A549 (cell line): ENCODE measurements at regions not wholly inside any gene's neighbourhood (a gene's known extent, or its start where the extent isn't known, plus 50 kb on each side); places are given as distances from the start of the nearest gene placed in this dataset.

Experiments used
- ATAC-seq, 2 experiments: fragments of 200-7000 bp in 1 of 2; fragments of >200 bp in 1 of 2; cut with Nextera tagmentation in 1 of 2; cut with Tn5 transposase in 1 of 2; 3 replicates each; pipeline versions ENCODE4 v1.8.0 to v1.9.1; 2018 to 2020; ENCODE audit warnings: mild to moderate bottlenecking in 1 of 2, moderate library complexity in 1 of 2
- CTCF ChIA-PET: fragments of 300-600 bp; sonication (Branson Sonifier 250); formaldehyde crosslinking; extraction: SDS; loops from one replicate; lab custom pipeline; 2021; ENCODE audit warnings: antibody characterized with exemption, inconsistent platforms; lab: Yijun Ruan, JAX
- POLR2A ChIA-PET: fragments of 350-600 bp; formaldehyde crosslinking; extraction: SDS; loops from one replicate; lab custom pipeline; 2021; ENCODE audit warnings: antibody characterized with exemption, inconsistent platforms; lab: Yijun Ruan, JAX
- DNase-seq, 2 experiments: peaks; one replicate each; pipeline versions ENCODE4 v3.0.0 to v3.0.0-alpha.2; 2011 to 2016; ENCODE audit warnings: low read depth in 1 of 2, low spot score in 1 of 2
- FAIRE-seq: peaks from 2 replicates; lab custom pipeline; 2011; peaks lifted over from hg19 to GRCh38; lab: Jason Lieb, UNC
- H3K27ac ChIP-seq, 2 experiments: fragments of >200 bp; sonication (Bioruptor Twin); formaldehyde crosslinking; 3 replicates each; pipeline ENCODE4 v1.5.1; 2016 to 2017
- H3K4me1 ChIP-seq: fragments of >200 bp; sonication (Bioruptor Twin); formaldehyde crosslinking; 3 replicates; pipeline ENCODE4 v1.6.1; 2016
- H3K4me2 ChIP-seq: fragments of >200 bp; sonication (Bioruptor Twin); formaldehyde crosslinking; 3 replicates; pipeline ENCODE4 v1.6.1; 2016
- H3K4me3 ChIP-seq: fragments of >200 bp; sonication (Bioruptor Twin); formaldehyde crosslinking; 3 replicates; pipeline ENCODE4 v1.5.1; 2016
- H3K9me3 ChIP-seq: fragments of >200 bp; sonication (Bioruptor Twin); formaldehyde crosslinking; 3 replicates; pipeline ENCODE4 v1.6.1; 2016
- CBX2 ChIP-seq: fragments of 200-600 bp; sonication (generic); IDR thresholded peaks from 2 replicates; pipeline ENCODE4 v1.6.1; 2016; ENCODE audit warnings: low read depth, mild to moderate bottlenecking, borderline replicate concordance
- CHD4 ChIP-seq: fragments of 200-600 bp; sonication (generic); IDR thresholded peaks from 2 replicates; pipeline ENCODE4 v1.6.1; 2016; ENCODE audit warnings: antibody characterized with exemption, mild to moderate bottlenecking, borderline replicate concordance
- E2F6 ChIP-seq: IDR thresholded peaks from 2 replicates; pipeline ENCODE4 v1.6.1; 2012; ENCODE audit warnings: low read depth, borderline replicate concordance
- EHF ChIP-seq: fragments of 250-450 bp; sonication (Bioruptor Pico); IDR thresholded peaks from 2 replicates; pipeline ENCODE4 v1.5.0; 2020; ENCODE audit warnings: mild to moderate bottlenecking
- EHMT2 ChIP-seq: fragments of 200-600 bp; sonication (generic); IDR thresholded peaks from 2 replicates; pipeline ENCODE4 v1.6.1; 2016; ENCODE audit warnings: antibody characterized with exemption, low read depth, mild to moderate bottlenecking, moderate library complexity
- ELK1 ChIP-seq: fragments of 150-350 bp; IDR thresholded peaks from 2 replicates; pipeline ENCODE4 v1.6.1; 2014; ENCODE audit warnings: low read depth, mild to moderate bottlenecking, low read length
- FOSB ChIP-seq: fragments of 250-450 bp; sonication (Bioruptor Pico); IDR thresholded peaks from 2 replicates; pipeline ENCODE4 v1.5.0; 2020; ENCODE audit warnings: mild to moderate bottlenecking, moderate library complexity
- FOSL2 ChIP-seq, 2 experiments: fragments of 450-650 bp in 1 of 2; fragments of >200 bp in 1 of 2; sonication (Bioruptor Twin) in 1 of 2; formaldehyde crosslinking; IDR thresholded peaks; 2 replicates each; pipeline versions ENCODE4 v1.5.0 to v1.6.1; 2016 to 2020; ENCODE audit warnings: mild to moderate bottlenecking in 1 of 2, moderate library complexity in 1 of 2
- GATA3 ChIP-seq: IDR thresholded peaks from 2 replicates; pipeline ENCODE4 v1.6.1; 2012; ENCODE audit warnings: borderline replicate concordance
- HES2 ChIP-seq: fragments of >200 bp; sonication (Bioruptor Twin); formaldehyde crosslinking; IDR thresholded peaks from 2 replicates; pipeline ENCODE4 v1.6.1; 2016
- HMGXB4 ChIP-seq: fragments of 250-450 bp; sonication (Bioruptor Pico); IDR thresholded peaks from 2 replicates; pipeline ENCODE4 v1.5.0; 2021; ENCODE audit warnings: mild to moderate bottlenecking, moderate library complexity, borderline replicate concordance
- HOXA7 ChIP-seq: fragments of 250-450 bp; sonication (Bioruptor Pico); IDR thresholded peaks from 2 replicates; pipeline ENCODE4 v1.5.0; 2020; ENCODE audit warnings: mild to moderate bottlenecking, moderate library complexity
- JUN ChIP-seq, 2 experiments: fragments of >200 bp; sonication (Bioruptor Twin); formaldehyde crosslinking; IDR thresholded peaks; 2 replicates in 1 of 2; 3 replicates in 1 of 2; pipeline ENCODE4 v1.6.1; 2016 to 2017
- KDM1A ChIP-seq: fragments of 200-600 bp; sonication (generic); IDR thresholded peaks from 2 replicates; pipeline ENCODE4 v1.6.1; 2016; ENCODE audit warnings: low read depth, mild to moderate bottlenecking
- NPAS2 ChIP-seq: fragments of 250-450 bp; sonication (Bioruptor Pico); IDR thresholded peaks from 2 replicates; pipeline ENCODE4 v1.8.0; 2022; ENCODE audit warnings: mild to moderate bottlenecking, moderate library complexity, borderline replicate concordance
- NR3C1 ChIP-seq: fragments of >200 bp; sonication (Bioruptor Twin); formaldehyde crosslinking; IDR thresholded peaks from 3 replicates; pipeline ENCODE4 v1.6.1; 2017
- PBX3 ChIP-seq: IDR thresholded peaks from 2 replicates; pipeline ENCODE4 v1.6.1; 2012
- POLR2A ChIP-seq: IDR thresholded peaks from 2 replicates; pipeline ENCODE4 v1.6.1; 2012; ENCODE audit warnings: mild to moderate bottlenecking, low read length
- RARB ChIP-seq: fragments of 250-450 bp; sonication (Bioruptor Pico); IDR thresholded peaks from 2 replicates; pipeline ENCODE4 v1.8.0; 2021; ENCODE audit warnings: mild to moderate bottlenecking, moderate library complexity
- RFX5 ChIP-seq: fragments of 450-650 bp; IDR thresholded peaks from 2 replicates; pipeline ENCODE4 v1.7.1; 2014; ENCODE audit warnings: antibody characterized with exemption, mild to moderate bottlenecking, moderate library complexity
- RNF2 ChIP-seq: fragments of 200-600 bp; sonication (generic); IDR thresholded peaks from 2 replicates; pipeline ENCODE4 v1.6.1; 2016; ENCODE audit warnings: low read depth, mild to moderate bottlenecking, antibody characterized with exemption, moderate library complexity, borderline replicate concordance
- SMC3 ChIP-seq: fragments of >200 bp; sonication (Bioruptor Twin); formaldehyde crosslinking; IDR thresholded peaks from 3 replicates; pipeline ENCODE4 v1.6.1; 2018; ENCODE audit warnings: inconsistent platforms
- TP53 ChIP-seq: fragments of 250-450 bp; sonication (Bioruptor Pico); IDR thresholded peaks from 2 replicates; pipeline ENCODE4 v1.5.0; 2021; ENCODE audit warnings: mild to moderate bottlenecking, moderate library complexity
- ZNF302 ChIP-seq: fragments of 250-450 bp; sonication (Bioruptor Pico); IDR thresholded peaks from 2 replicates; pipeline ENCODE4 v1.9.0; 2021; ENCODE audit warnings: inconsistent platforms, mild to moderate bottlenecking, moderate library complexity
- WGBS: methylation state at CpG from one replicate; pipeline ENCODE4 v1.1.6; 2017; ENCODE audit errors: missing lambda C conversion rate; 5-methylcytosine and 5-hydroxymethylcytosine counted together

GRCh38 chr12:118611295-118611694 lies 234.9 kb downstream of the SUDS3 start:
- no peak overlapping the region for H3K4me2 ChIP-seq
- TF ChIP-seq RFX5, result no peak
- no peak for TF ChIP-seq NR3C1
- no peak for TF ChIP-seq KDM1A
- TF ChIP-seq SMC3, result no peak
- TF ChIP-seq EHF (CRISPR knock-in tag), result no peak
- no peak for TF ChIP-seq HMGXB4 (CRISPR knock-in tag)
- no peak for TF ChIP-seq CBX2
- TF ChIP-seq GATA3, result no peak
- TF ChIP-seq POLR2A, result no peak
- no peak for TF ChIP-seq TP53
- no peak for TF ChIP-seq FOSL2 (IDR thresholded peaks at IDR 0.05)
- TF ChIP-seq FOSL2 (CRISPR knock-in tag; IDR thresholded peaks at IDR 0.05), result no peak
- TF ChIP-seq RNF2, result no peak
- TF ChIP-seq EHMT2, result no peak
- no peak for TF ChIP-seq HES2
- TF ChIP-seq FOSB, result no peak
- no peak for TF ChIP-seq NPAS2 (CRISPR knock-in tag)
- TF ChIP-seq JUN (IDR thresholded peaks at IDR 0.05), result no peak
- no peak for TF ChIP-seq E2F6
- TF ChIP-seq PBX3, result no peak
- no peak for TF ChIP-seq ELK1
- H3K4me1 ChIP-seq, result no peaks in the 10 kb centered on the region
- ChIA-PET CTCF (interaction anchor here (1.9 kb wide), 1 partner anchor 11 kb away, joined by 5 read pairs; no protein-coding TSS in a partner anchor), POLR2A (no interaction called here)
- FAIRE-seq (no peak), ATAC-seq (no peak), DNase-seq (no peak)
- H3K4me3 ChIP-seq, result no peak overlapping the region
- H3K9me3 ChIP-seq, result no peaks in the 10 kb centered on the region
- 10% methylated on average over 9 of the region's 9 CpGs for WGBS
- no peak overlapping the region for H3K27ac ChIP-seq

GRCh38 chr12:118611770-118612169 lies 235.4 kb downstream of the SUDS3 start:
- Histone ChIP-seq H3K9me3 (no peaks in the 10 kb centered on the region), H3K4me2 (no peak overlapping the region), H3K4me1 (no peaks in the 10 kb centered on the region), H3K27ac (no peak overlapping the region), H3K4me3 (no peak overlapping the region)
- ATAC-seq, result no peak
- TF ChIP-seq CHD4 (no peak), ZNF302 (no peak), HOXA7 (CRISPR knock-in tag) (no peak), EHMT2 (no peak), RARB (no peak)
- ChIA-PET CTCF (interaction anchor here (1.9 kb wide), 1 partner anchor 11 kb away, joined by 5 read pairs; no protein-coding TSS in a partner anchor), POLR2A (no interaction called here)
- WGBS, result 33% methylated on average over 5 of the region's 5 CpGs
- FAIRE-seq, result no peak
- DNase-seq, result no peak
